HCT116 (cell line): ENCODE measurements at regions not wholly inside any gene's neighbourhood (a gene's known extent, or its start where the extent isn't known, plus 50 kb on each side); places are given as distances from the start of the nearest gene placed in this dataset.

Source experiments
- ATAC-seq: fragments of 200-7000 bp; cut with Tn5 transposase; 2 replicates; pipeline ENCODE4 v1.9.1; 2020; ENCODE audit warnings: mild to moderate bottlenecking, moderate library complexity
- BruUV-seq: library from RNA; stranded (reverse); fragments of 400-500 nt; replicated peaks from 2 replicates; lab custom pipeline; 2021; lab: Mats Ljungman, UMichigan
- CTCF ChIA-PET: fragments of 300-600 bp; sonication (Branson Sonifier 250); formaldehyde crosslinking; loops from one replicate; lab custom pipeline; 2021; ENCODE audit warnings: antibody characterized with exemption; lab: Charles Lee
- POLR2A ChIA-PET: fragments of 300-600, 350-600 bp; sonication (Branson Sonifier 250); formaldehyde crosslinking; loops from one replicate; lab custom pipeline; 2021; ENCODE audit warnings: antibody characterized with exemption; lab: Charles Lee
- RAD21 ChIA-PET, 2 experiments: fragments of 300-600 bp; sonication (Branson Sonifier 250); formaldehyde crosslinking; loops; one replicate each; lab custom pipeline; 2023; ENCODE audit warnings: low total read pairs in 2 of 2; ENCODE audit not compliant: uncharacterized antibody in 2 of 2, unreplicated experiment in 2 of 2, low non-redundant PET in 1 of 2; lab: Charles Lee
- DNase-seq: peaks from one replicate; pipeline ENCODE4 v3.0.0-alpha.2; 2010; ENCODE audit warnings: low read depth, low spot score
- H2AFZ ChIP-seq: fragments of 200-600 bp; shearing (Covaris generic), sonication (generic); 2 replicates; pipeline ENCODE4 v1.6.1; 2017; ENCODE audit warnings: low read depth, mixed run types, mixed read lengths, antibody characterized with exemption, low read length; ENCODE audit not compliant: poor library complexity, severe bottlenecking
- H3K27ac ChIP-seq: 2 replicates; pipeline ENCODE4 v1.5.1; 2012; ENCODE audit warnings: low read depth, low read length
- H3K27me3 ChIP-seq: fragments of 200-600 bp; sonication (generic); 2 replicates; pipeline ENCODE4 v1.6.1; 2016; ENCODE audit warnings: mixed run types, low read length, mixed read lengths; ENCODE audit not compliant: insufficient read depth
- H3K36me3 ChIP-seq, 2 experiments: fragments of 200-500 bp in 1 of 2; fragments of 200-600 bp in 1 of 2; sonication (Bioruptor generic) in 1 of 2; sonication (generic) in 1 of 2; 2 replicates each; pipeline versions ENCODE4 v1.5.1 to v1.6.1; 2014 to 2016; ENCODE audit warnings: low read length in 2 of 2, inconsistent platforms in 1 of 2, mixed read lengths in 1 of 2, mixed run types in 1 of 2; ENCODE audit not compliant: insufficient read depth in 2 of 2, control insufficient read depth in 1 of 2
- H3K4me1 ChIP-seq, 2 experiments: fragments of 200-600 bp in 1 of 2; sonication (generic) in 1 of 2; 2 replicates each; pipeline versions ENCODE4 v1.5.1 to v1.6.1; 2012 to 2017; ENCODE audit warnings: low read length in 2 of 2, inconsistent platforms in 1 of 2, mild to moderate bottlenecking in 1 of 2, mixed read lengths in 1 of 2, mixed run types in 1 of 2, moderate library complexity in 1 of 2; ENCODE audit not compliant: insufficient read depth in 2 of 2, control insufficient read depth in 1 of 2
- H3K4me2 ChIP-seq: fragments of 200-600 bp; sonication (generic); 2 replicates; pipeline ENCODE4 v1.6.1; 2017; ENCODE audit warnings: mixed run types, low read length, mixed read lengths
- H3K4me3 ChIP-seq, 2 experiments: fragments of 200-600 bp in 1 of 2; sonication (generic) in 1 of 2; replicated peaks in 1 of 2; 2 replicates each; pipeline ENCODE4 v1.5.1; 2011 to 2016; ENCODE audit warnings: low read length in 2 of 2, control low read depth in 1 of 2, low read depth in 1 of 2, mild to moderate bottlenecking in 1 of 2, mixed read lengths in 1 of 2, mixed run types in 1 of 2
- H3K79me2 ChIP-seq: fragments of 200-600 bp; sonication (generic); 2 replicates; pipeline ENCODE4 v1.6.1; 2017; ENCODE audit warnings: mild to moderate bottlenecking, mixed run types, low read length, moderate library complexity, mixed read lengths; ENCODE audit not compliant: insufficient read depth
- H3K9ac ChIP-seq: fragments of 200-600 bp; sonication (generic); 2 replicates; pipeline ENCODE4 v1.6.1; 2016; ENCODE audit warnings: low read length, mixed read lengths
- H3K9me2 ChIP-seq: fragments of 200-600 bp; sonication (generic), shearing (Covaris generic); 2 replicates; pipeline ENCODE4 v1.6.1; 2017; ENCODE audit warnings: mixed run types, mild to moderate bottlenecking, moderate library complexity; ENCODE audit not compliant: insufficient read depth
- H3K9me3 ChIP-seq, 2 experiments: fragments of 200-500 bp in 1 of 2; fragments of 200-600 bp in 1 of 2; sonication (Bioruptor generic) in 1 of 2; sonication (generic) in 1 of 2; 2 replicates each; pipeline ENCODE4 v1.6.1; 2014 to 2017; ENCODE audit warnings: low read length in 2 of 2, mixed read lengths in 2 of 2, inconsistent platforms in 1 of 2, low read depth in 1 of 2, mild to moderate bottlenecking in 1 of 2, mixed run types in 1 of 2, moderate library complexity in 1 of 2; ENCODE audit not compliant: control insufficient read depth in 1 of 2, insufficient read depth in 1 of 2
- H4K20me1 ChIP-seq: fragments of 200-600 bp; sonication (generic), shearing (Covaris generic); 2 replicates; pipeline ENCODE4 v1.6.1; 2017; ENCODE audit warnings: mixed run types, mild to moderate bottlenecking, moderate library complexity; ENCODE audit not compliant: insufficient read depth
- ATF3 ChIP-seq: IDR thresholded peaks from 2 replicates; pipeline ENCODE4 v1.6.1; 2012
- CBX3 ChIP-seq: IDR thresholded peaks from 2 replicates; pipeline ENCODE4 v1.6.1; 2012; ENCODE audit warnings: low read depth
- CEBPB ChIP-seq: IDR thresholded peaks from 2 replicates; pipeline ENCODE4 v1.6.1; 2012; ENCODE audit warnings: low read depth
- ELF1 ChIP-seq: IDR thresholded peaks from 2 replicates; pipeline ENCODE4 v1.6.1; 2012; ENCODE audit warnings: low read depth, borderline replicate concordance
- EZH2 ChIP-seq: fragments of 200-600 bp; sonication (generic); IDR thresholded peaks from 2 replicates; pipeline ENCODE4 v1.6.1; 2017; ENCODE audit warnings: antibody characterized with exemption, mixed run types
- FOSL1 ChIP-seq: IDR thresholded peaks from 2 replicates; pipeline ENCODE4 v1.6.1; 2012; ENCODE audit warnings: low read depth
- JUND ChIP-seq: IDR thresholded peaks from 2 replicates; pipeline ENCODE4 v1.6.1; 2012
- MAX ChIP-seq: IDR thresholded peaks from 2 replicates; pipeline ENCODE4 v1.6.1; 2012
- POLR2AphosphoS5 ChIP-seq: IDR thresholded peaks from 2 replicates; pipeline ENCODE4 v1.6.1; 2011; ENCODE audit warnings: mild to moderate bottlenecking, low read depth, low read length, moderate library complexity
- REST ChIP-seq: IDR thresholded peaks from 2 replicates; pipeline ENCODE4 v1.6.1; 2012; ENCODE audit warnings: low read depth
- TCF7L2 ChIP-seq: IDR thresholded peaks from 2 replicates; pipeline ENCODE4 v1.7.0; 2011; ENCODE audit warnings: borderline replicate concordance, inconsistent platforms; ENCODE audit not compliant: insufficient read depth, insufficient read length; ENCODE audit errors: extremely low read depth
- YY1 ChIP-seq: IDR thresholded peaks from 2 replicates; pipeline ENCODE4 v1.6.1; 2011; ENCODE audit warnings: low read length, low read depth, moderate library complexity, mild to moderate bottlenecking; ENCODE audit not compliant: insufficient replicate concordance; ENCODE audit errors: extremely low read depth
- ZFX ChIP-seq: fragments of 450-650 bp; IDR thresholded peaks from 2 replicates; pipeline ENCODE4 v1.6.1; 2017
- ZNF274 ChIP-seq: fragments of 200-500 bp; sonication (Bioruptor generic); IDR thresholded peaks from 2 replicates; pipeline ENCODE4 v1.6.1; 2014; ENCODE audit warnings: mild to moderate bottlenecking, low read depth, low read length, inconsistent platforms
- intact Hi-C: fragments of 100-400 bp; cut with micrococcal nuclease; formaldehyde crosslinking; loops from 2 replicates; pipeline ENCODE4 v1.10.0; 2022

- ATAC-seq = no peak
- no peaks in the 10 kb centered on the region for H3K79me2 ChIP-seq
- H3K27ac ChIP-seq = no peak overlapping the region
- no peaks in the 10 kb centered on the region for H3K9me3 ChIP-seq
- no peaks in the 10 kb centered on the region for H3K4me1 ChIP-seq
- RAD21 ChIA-PET = no interaction called here
- no peak overlapping the region for H3K4me2 ChIP-seq
- H3K36me3 ChIP-seq = no peaks in the 10 kb centered on the region
- TF ChIP-seq ATF3 = no peak
- TF ChIP-seq CBX3 = no peak
- no peak for TF ChIP-seq JUND
- no peak for TF ChIP-seq ELF1
- TF ChIP-seq YY1 = no peak
- TF ChIP-seq, all 23 proteins: peak for 0
- ChIA-PET CTCF (no interaction called here), POLR2A (no interaction called here)
- H3K9me2 ChIP-seq = no peaks in the 10 kb centered on the region
- no peaks in the 10 kb centered on the region for H4K20me1 ChIP-seq
- H3K27me3 ChIP-seq = 0 out of 2 replicates have a peak, but pooled peaks cover 3% of the 10 kb centered on the region
- BruUV-seq = no TSS peak
- no peak overlapping the region for H3K4me3 ChIP-seq
- H3K9ac ChIP-seq = no peak overlapping the region
- intact Hi-C loops = no loop called here
- DNase-seq = no peak
- no peak overlapping the region for H2AFZ ChIP-seq
Observed at GRCh38 chr5:163770625-163771024, 265.2 kb downstream of the MAT2B start.

GRCh38 chr5:163772241-163772640 lies 266.8 kb downstream of the MAT2B start:
- H3K4me1 ChIP-seq = no peaks in the 10 kb centered on the region
- no peak for ATAC-seq
- H3K4me3 ChIP-seq = no peak overlapping the region
- no peaks in the 10 kb centered on the region for H3K9me2 ChIP-seq
- RAD21 ChIA-PET = no interaction called here
- POLR2A ChIA-PET = no interaction called here
- intact Hi-C loops = no loop called here
- H3K9ac ChIP-seq = no peak overlapping the region
- no peak overlapping the region for H3K4me2 ChIP-seq
- H3K9me3 ChIP-seq = no peaks in the 10 kb centered on the region
- no peaks in the 10 kb centered on the region for H3K36me3 ChIP-seq
- no peaks in the 10 kb centered on the region for H4K20me1 ChIP-seq
- H3K27me3 ChIP-seq = 0 out of 2 replicates have a peak, but pooled peaks cover 3% of the 10 kb centered on the region
- H2AFZ ChIP-seq = no peak overlapping the region
- no peak for TF ChIP-seq EZH2
- no peak for TF ChIP-seq CBX3
- no peak for TF ChIP-seq TCF7L2
- no peak for TF ChIP-seq FOSL1
- TF ChIP-seq JUND = no peak
- TF ChIP-seq ZFX = no peak
- no peak for TF ChIP-seq CEBPB
- no peak for TF ChIP-seq REST
- TF ChIP-seq MAX = no peak
- no peak for TF ChIP-seq ZNF274
- TF ChIP-seq POLR2AphosphoS5 = no peak
- CTCF ChIA-PET = no interaction called here
- BruUV-seq = no TSS peak
- DNase-seq = no peak
- no peak overlapping the region for H3K27ac ChIP-seq
- no peaks in the 10 kb centered on the region for H3K79me2 ChIP-seq
